ENCODE measurements at regions not wholly inside any gene's neighbourhood (a gene's known extent, or its start where the extent isn't known, plus 50 kb on each side); places are given as distances from the start of the nearest gene placed in this dataset.
A peak's percentile ranks its signal among the peaks of the same experiment; 100 is the strongest.
"Not testable (repeated sequence)": the region's sequence is repeated elsewhere in the genome, so short reads cannot be mapped to it uniquely, and the experiment has no call there.

DNA sequence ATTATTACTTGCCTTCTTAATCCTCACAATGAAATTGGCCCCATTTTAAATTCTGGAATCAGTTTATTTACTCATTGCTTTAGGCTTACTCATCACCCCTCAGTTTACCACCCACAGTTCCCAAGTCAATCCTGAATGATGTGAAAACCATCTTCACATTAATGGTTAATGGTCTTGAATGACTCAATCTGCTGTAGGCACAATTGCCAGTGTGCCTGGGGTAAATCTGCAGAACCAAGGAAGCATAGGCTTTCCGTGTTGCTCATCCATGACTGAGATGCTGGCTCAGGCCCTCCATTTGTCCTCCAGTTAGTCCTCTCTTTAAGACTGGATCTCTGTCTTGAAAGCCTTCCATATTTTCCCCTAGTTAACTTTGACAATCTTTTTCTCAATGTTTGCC lies 164.5 kb downstream of the PMAIP1 start:
- Histone ChIP-seq H3K23me2 (ENCODE audit: low read depth, low read length) (no peaks in the 10 kb centered on the region), H2BK15ac (ENCODE audit: low read length) (no peak overlapping the region), H4K91ac (replicated peaks; ENCODE audit: insufficient read length, low read length) (no peak overlapping the region), H3K79me1 (ENCODE audit: low read depth, low read length) (no peaks in the 10 kb centered on the region), H3K79me2 (ENCODE audit: control insufficient read depth in 1 of 2, insufficient read depth in 2 of 2, low read length in 2 of 2) (no peaks in the 10 kb centered on the region), H4K5ac (ENCODE audit: insufficient read length, low read depth, low read length) (no peak overlapping the region), H3K27ac (ENCODE audit: low read depth, low read length) (no peak overlapping the region), H2BK120ac (replicated peaks; ENCODE audit: low read depth, low read length) (no peak overlapping the region), H4K8ac (ENCODE audit: extremely low read depth, insufficient read depth, low read length) (no peak overlapping the region), H3K14ac (ENCODE audit: insufficient read length) (no peak overlapping the region), H2BK20ac (ENCODE audit: low read length) (peak overlapping the region; percentile 29; the same call in 1 of the 2 replicates), H2BK5ac (ENCODE audit: low read depth, low read length) (no peak overlapping the region), H3K9me3 (ENCODE audit: insufficient read depth in 2 of 2, low read depth in 1 of 2, low read length in 1 of 2) (peaks cover 0 to 7% of the 10 kb centered on the region in 2 experiments; a peak in 1 of 4 replicates), H2AK5ac (ENCODE audit: low read depth, low read length) (no peak overlapping the region), H3K23ac (ENCODE audit: insufficient read length) (no peak overlapping the region), H3K36me3 (ENCODE audit: control insufficient read depth in 2 of 4, insufficient read depth in 4 of 4, low read length in 3 of 4) (0 out of 8 replicates have a peak, but pooled peaks cover 0 to 5% (median 0%) of the 10 kb centered on the region in 4 experiments), H3K4me3 (ENCODE audit: extremely low read depth in 1 of 4, insufficient read depth in 2 of 4, low read depth in 3 of 4, low read length in 4 of 4) (no peak overlapping the region), H3K4me2 (ENCODE audit: insufficient read depth in 1 of 2, low read depth in 2 of 2, low read length in 2 of 2) (no peak overlapping the region), H3K9ac (replicated peaks in 1 of 4; ENCODE audit: extremely low read depth in 1 of 4, low read depth in 3 of 4, low read length in 3 of 4) (no peak overlapping the region), H3K27me3 (replicated peaks in 1 of 4; ENCODE audit: control insufficient read depth in 3 of 4, extremely low read depth in 1 of 4, insufficient read depth in 3 of 4, low read length in 3 of 4) (no peaks in the 10 kb centered on the region), H2BK12ac (ENCODE audit: low read depth, low read length) (0 out of 2 replicates have a peak overlapping the region, but pooled peaks have one; percentile 45), H3K56ac (replicated peaks; ENCODE audit: insufficient read length, low read depth, low read length) (no peak overlapping the region), H3K18ac (ENCODE audit: extremely low read depth, low read length) (no peak overlapping the region), H3K4me1 (replicated peaks in 1 of 4; ENCODE audit: control insufficient read depth in 3 of 4, insufficient read depth in 4 of 4, low read length in 3 of 4) (peaks cover 2 to 9% (median 7%) of the 10 kb centered on the region in 4 experiments; a peak in 5 of 7 replicates), H2AFZ (ENCODE audit: low read length) (no peak overlapping the region), H3K4ac (replicated peaks; ENCODE audit: insufficient read length, low read depth, low read length) (no peak overlapping the region), H4K20me1 (replicated peaks in 1 of 2; ENCODE audit: control insufficient read depth in 1 of 2, insufficient read depth in 2 of 2, low read length in 2 of 2) (no peaks in the 10 kb centered on the region)
- TF ChIP-seq NRF1 (IDR thresholded peaks at IDR 0.05; ENCODE audit: low read depth, low read length) = no peak
- FAIRE-seq (no peak), DNase-seq (ENCODE audit: low read depth in 1 of 2, low spot score in 2 of 2) (no peak)
- CTCF ChIA-PET (ENCODE audit: partially characterized antibody) = interaction anchor here (1.3 kb wide), 1 partner anchor 68 kb away, joined by 3 read pairs; no protein-coding TSS in a partner anchor
- WGBS, 2 experiments (ENCODE audit: extremely low coverage in 1 of 2, insufficient coverage in 1 of 2, insufficient read length in 1 of 2, insufficient replicate concordance in 2 of 2, low coverage in 1 of 2, low lambda C conversion rate in 2 of 2, missing lambda C conversion rate in 1 of 2) = 91% methylated on average over 1 of the region's 1 CpG; no CpG with 5 or more reads in 1 of the 2 experiments
- POLR2A ChIA-PET (ENCODE audit: partially characterized antibody) = no interaction called here

DNA sequence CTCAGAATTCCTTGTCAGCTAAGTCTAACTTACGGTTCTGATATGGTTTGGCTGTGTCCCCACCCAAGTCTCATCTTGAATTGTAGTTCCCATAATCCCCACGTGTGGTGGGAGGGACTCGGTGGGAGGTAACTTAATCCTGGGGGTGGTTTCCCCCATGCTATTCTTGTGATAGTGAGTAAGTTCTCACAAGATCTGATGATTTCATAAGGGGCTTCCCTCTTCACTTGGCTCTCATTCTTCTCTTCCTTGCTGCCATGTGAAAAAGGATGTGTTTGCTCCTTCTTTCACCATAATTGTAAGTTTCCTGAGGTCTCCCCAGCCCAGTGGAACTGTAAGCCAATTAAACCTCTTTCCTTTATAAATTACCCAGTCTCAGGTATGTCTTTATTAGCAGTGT lies 163.0 kb downstream of the PMAIP1 start:
- FAIRE-seq; POLR2A ChIA-PET (ENCODE audit: partially characterized antibody): not testable (repeated sequence)

More for the DNA sequence above, 163.0 kb downstream of the PMAIP1 start:
- H3K36me3 ChIP-seq (ENCODE audit: control insufficient read depth in 2 of 4, insufficient read depth in 4 of 4, low read length in 3 of 4); H3K56ac ChIP-seq (replicated peaks; ENCODE audit: insufficient read length, low read depth, low read length); H4K20me1 ChIP-seq (replicated peaks in 1 of 2; ENCODE audit: control insufficient read depth in 1 of 2, insufficient read depth in 2 of 2, low read length in 2 of 2); H2AFZ ChIP-seq (ENCODE audit: low read length); H3K79me2 ChIP-seq (ENCODE audit: control insufficient read depth in 1 of 2, insufficient read depth in 2 of 2, low read length in 2 of 2); H3K4me2 ChIP-seq (ENCODE audit: insufficient read depth in 1 of 2, low read depth in 2 of 2, low read length in 2 of 2); H3K23me2 ChIP-seq (ENCODE audit: low read depth, low read length); H3K4ac ChIP-seq (replicated peaks; ENCODE audit: insufficient read length, low read depth, low read length); H3K18ac ChIP-seq (ENCODE audit: extremely low read depth, low read length); H3K4me1 ChIP-seq (replicated peaks in 1 of 4; ENCODE audit: control insufficient read depth in 3 of 4, insufficient read depth in 4 of 4, low read length in 3 of 4); H4K5ac ChIP-seq (ENCODE audit: insufficient read length, low read depth, low read length); H4K91ac ChIP-seq (replicated peaks; ENCODE audit: insufficient read length, low read length); H2AK5ac ChIP-seq (ENCODE audit: low read depth, low read length); H2BK12ac ChIP-seq (ENCODE audit: low read depth, low read length); H3K9ac ChIP-seq (replicated peaks in 1 of 4; ENCODE audit: extremely low read depth in 1 of 4, low read depth in 3 of 4, low read length in 3 of 4); H3K4me3 ChIP-seq (ENCODE audit: extremely low read depth in 1 of 4, insufficient read depth in 2 of 4, low read depth in 3 of 4, low read length in 4 of 4); H4K8ac ChIP-seq (ENCODE audit: extremely low read depth, insufficient read depth, low read length); H2BK20ac ChIP-seq (ENCODE audit: low read length); H2BK120ac ChIP-seq (replicated peaks; ENCODE audit: low read depth, low read length); DNase-seq (ENCODE audit: low read depth in 1 of 2, low spot score in 2 of 2); H3K23ac ChIP-seq (ENCODE audit: insufficient read length); H2BK15ac ChIP-seq (ENCODE audit: low read length); H3K27me3 ChIP-seq (replicated peaks in 1 of 4; ENCODE audit: control insufficient read depth in 3 of 4, extremely low read depth in 1 of 4, insufficient read depth in 3 of 4, low read length in 3 of 4); H2BK5ac ChIP-seq (ENCODE audit: low read depth, low read length); H3K27ac ChIP-seq (ENCODE audit: low read depth, low read length); H3K79me1 ChIP-seq (ENCODE audit: low read depth, low read length); H3K9me3 ChIP-seq (ENCODE audit: insufficient read depth in 2 of 2, low read depth in 1 of 2, low read length in 1 of 2); CTCF ChIA-PET (ENCODE audit: partially characterized antibody); H3K14ac ChIP-seq (ENCODE audit: insufficient read length): not testable (repeated sequence)
- WGBS, 2 experiments (ENCODE audit: extremely low coverage in 1 of 2, insufficient coverage in 1 of 2, insufficient read length in 1 of 2, insufficient replicate concordance in 2 of 2, low coverage in 1 of 2, low lambda C conversion rate in 2 of 2, missing lambda C conversion rate in 1 of 2) = 42% methylated on average over 3 of the region's 3 CpGs; no CpG with 5 or more reads in 1 of the 2 experiments

Measured in H1 (cell line).